Lower leg skin (tissue), 4 donors: ENCODE measurements at regions not wholly inside any gene's neighbourhood (a gene's known extent, or its start where the extent isn't known, plus 50 kb on each side); places are given as distances from the start of the nearest gene placed in this dataset.

Source experiments
- DNase-seq, 2 donors: peaks; one replicate each; pipeline ENCODE4 v3.0.0-alpha.2; 2019; ENCODE audit warnings: low spot score in 2 of 2
- H3K4me3 ChIP-seq: fragments of 200-600 bp; sonication (generic); 2 replicates; pipeline ENCODE4 v1.5.1; 2017; ENCODE audit warnings: mild to moderate bottlenecking, low read depth; ENCODE audit not compliant: poor library complexity, severe bottlenecking
- CTCF ChIP-seq, 3 donors: fragments of 450-650 bp; IDR thresholded peaks; one replicate each; pipeline ENCODE4 v1.5.1; 2016; ENCODE audit warnings: antibody characterized with exemption in 3 of 3, mild to moderate bottlenecking in 3 of 3, moderate library complexity in 2 of 3
- POLR2A ChIP-seq, 2 donors: fragments of 450-650 bp; IDR thresholded peaks; one replicate each; pipeline ENCODE4 v1.6.1; 2016 to 2017; ENCODE audit warnings: antibody characterized with exemption in 2 of 2, mild to moderate bottlenecking in 1 of 2, moderate library complexity in 1 of 2
- WGBS, 2 donors: methylation state at CpG; one replicate each; pipeline ENCODE4 v1.1.5; 2018; 5-methylcytosine and 5-hydroxymethylcytosine counted together
- intact Hi-C: fragments of 100-400 bp; cut with DNase I; formaldehyde crosslinking; loops from one replicate; pipeline ENCODE4 v1.15.0; 2023; ENCODE audit warnings: low total_unique reads

GRCh38 chr5:7202846-7203245 lies 193.1 kb upstream of the ADCY2 start:
- DNase-seq: no peak
- TF ChIP-seq POLR2A (IDR thresholded peaks at IDR 0.05) (no peak), CTCF (IDR thresholded peaks at IDR 0.05) (no peak)
- intact Hi-C loops: no loop called here
- WGBS, 2 donors: 89 to 98% methylated on average over 1 of the region's 1 CpG
- no peak overlapping the region for H3K4me3 ChIP-seq

- H3K4me3 ChIP-seq: no peak overlapping the region
- WGBS, 2 donors: 92 to 93% methylated on average over 2 of the region's 2 CpGs
- TF ChIP-seq CTCF (IDR thresholded peaks at IDR 0.05) (no peak), POLR2A (IDR thresholded peaks at IDR 0.05) (no peak)
- DNase-seq: no peak
- intact Hi-C loops: no loop called here
Measured at GRCh38 chr5:7207979-7208378, 188.0 kb upstream of the ADCY2 start.

- no peak overlapping the region for H3K4me3 ChIP-seq
- intact Hi-C loops: no loop called here
- no peak for TF ChIP-seq POLR2A (IDR thresholded peaks at IDR 0.05)
- no peak for TF ChIP-seq CTCF (IDR thresholded peaks at IDR 0.05)
- DNase-seq: peak; percentile 49 to 91
- 40 to 51% methylated on average over 5 of the region's 5 CpGs for WGBS, 2 donors
Measured at GRCh38 chr5:7208938-7209337, 187.0 kb upstream of the ADCY2 start.

GRCh38 chr5:7209658-7210057 lies 186.3 kb upstream of the ADCY2 start:
- intact Hi-C loops: no loop called here
- peak in 1 of 2 donors; percentile 59 for DNase-seq
- TF ChIP-seq CTCF (IDR thresholded peaks at IDR 0.05) (no peak), POLR2A (IDR thresholded peaks at IDR 0.05) (no peak)
- H3K4me3 ChIP-seq: no peak overlapping the region

- no peak overlapping the region for H3K4me3 ChIP-seq
- intact Hi-C loops: no loop called here
- DNase-seq: no peak
- 83 to 93% methylated on average over 2 of the region's 2 CpGs for WGBS, 2 donors
- TF ChIP-seq CTCF (IDR thresholded peaks at IDR 0.05): no peak
- TF ChIP-seq POLR2A (IDR thresholded peaks at IDR 0.05): no peak
Measured at GRCh38 chr5:7210549-7210948, 185.4 kb upstream of the ADCY2 start.

GRCh38 chr5:7213525-7213924 lies 182.4 kb upstream of the ADCY2 start:
- 95 to 96% methylated on average over 5 of the region's 5 CpGs for WGBS, 2 donors
- H3K4me3 ChIP-seq: no peak overlapping the region
- TF ChIP-seq CTCF (IDR thresholded peaks at IDR 0.05) (no peak), POLR2A (IDR thresholded peaks at IDR 0.05) (no peak)
- DNase-seq: no peak
- intact Hi-C loops: no loop called here
